HG03045 (cell line): ENCODE measurements at regions not wholly inside any gene's neighbourhood (a gene's known extent, or its start where the extent isn't known, plus 50 kb on each side); places are given as distances from the start of the nearest gene placed in this dataset.

Experiments
- ATAC-seq: cut with Tn5 transposase; IDR thresholded peaks from one replicate; pipeline ENCODE4 v1.9.1; 2021; ENCODE audit warnings: mild to moderate bottlenecking, moderate library complexity; ENCODE audit not compliant: unreplicated experiment

DNA sequence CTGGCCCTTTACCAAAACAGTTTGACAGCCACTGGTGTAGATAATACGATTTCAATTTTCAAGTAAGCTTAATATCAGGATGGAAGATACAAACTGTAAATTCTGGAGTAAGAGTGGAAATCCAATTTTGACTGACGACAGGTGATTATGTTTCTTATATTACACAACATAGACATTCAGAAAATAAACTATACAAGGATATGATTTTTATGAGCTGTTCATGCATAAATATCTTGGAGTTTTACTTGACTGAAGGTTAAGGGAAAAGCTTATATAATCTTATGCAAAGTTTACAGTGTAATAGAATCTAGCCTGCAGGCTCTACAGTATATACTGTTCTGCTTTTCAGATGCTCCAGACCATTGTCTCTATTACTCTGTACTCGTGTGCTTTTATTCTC is 1672.3 kb downstream of the ARAP2 start:
- ATAC-seq, result no peak

DNA sequence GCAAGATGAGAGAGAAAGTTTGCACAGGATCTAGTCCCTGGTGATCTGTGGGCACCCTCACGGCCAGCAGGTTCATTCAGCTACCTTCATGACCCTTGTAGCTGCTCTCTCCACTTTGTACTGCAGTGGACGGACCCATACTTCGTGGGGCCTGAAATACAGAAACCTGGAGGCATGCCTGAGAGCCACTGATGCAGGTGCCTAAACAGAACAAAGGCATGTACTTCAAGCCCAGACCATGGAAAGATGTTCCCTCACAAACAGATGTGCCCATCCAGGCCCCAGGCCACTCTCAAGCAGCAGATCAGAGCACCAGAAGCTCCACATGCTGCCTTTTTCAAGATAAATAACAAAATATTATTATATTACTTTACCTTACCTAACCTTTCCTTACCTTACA is 1629.0 kb downstream of the ARAP2 start:
- ATAC-seq, result no peak

DNA sequence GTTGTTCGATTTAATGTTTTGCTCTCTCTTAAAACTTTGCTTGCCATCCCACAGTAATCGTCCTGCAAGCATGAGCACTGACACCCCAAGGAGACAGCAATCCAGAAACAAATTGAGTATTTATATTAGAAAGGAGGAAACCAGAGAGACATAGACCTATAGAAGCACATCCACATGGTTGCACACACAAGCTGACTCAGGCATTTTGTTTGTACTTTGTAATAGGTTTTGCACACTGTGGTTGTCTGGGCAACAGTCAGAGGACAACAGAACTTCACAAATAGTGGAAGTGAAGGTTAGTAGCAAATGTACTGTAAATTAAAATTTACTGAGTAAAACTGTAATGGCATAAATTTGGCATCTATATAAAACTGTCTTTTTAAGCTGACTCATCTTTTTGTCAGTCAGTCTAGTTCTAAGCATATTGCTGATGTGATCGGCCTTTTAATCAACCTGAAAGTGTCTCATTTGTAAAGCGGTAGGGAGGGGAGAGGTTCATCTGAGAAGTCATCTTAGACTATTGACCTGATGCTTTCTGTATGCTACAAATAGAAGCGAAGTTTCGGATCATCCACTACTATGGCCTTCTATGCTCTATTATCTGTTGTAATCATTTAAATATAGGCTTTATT is 1624.7 kb downstream of the ARAP2 start:
- ATAC-seq, result no peak

DNA sequence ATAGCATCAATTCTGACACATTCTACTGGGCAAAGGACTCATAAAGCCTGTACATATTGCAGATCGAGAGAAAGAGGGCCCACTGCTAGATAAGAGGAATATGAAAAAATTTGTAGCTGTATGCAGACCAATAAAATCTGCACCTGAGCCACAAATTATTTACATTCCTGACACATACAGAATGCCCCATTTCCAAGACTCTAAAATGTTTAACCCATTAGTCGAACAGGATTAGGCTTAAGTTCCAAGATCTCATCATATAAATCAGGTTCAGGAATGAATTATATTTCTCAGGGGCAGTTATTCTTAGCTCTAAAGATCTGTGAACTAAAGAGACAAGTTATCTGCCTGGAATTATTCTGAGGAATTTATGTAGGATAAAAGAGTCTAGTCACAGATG is 1615.8 kb downstream of the ARAP2 start:
- ATAC-seq, result no peak

DNA sequence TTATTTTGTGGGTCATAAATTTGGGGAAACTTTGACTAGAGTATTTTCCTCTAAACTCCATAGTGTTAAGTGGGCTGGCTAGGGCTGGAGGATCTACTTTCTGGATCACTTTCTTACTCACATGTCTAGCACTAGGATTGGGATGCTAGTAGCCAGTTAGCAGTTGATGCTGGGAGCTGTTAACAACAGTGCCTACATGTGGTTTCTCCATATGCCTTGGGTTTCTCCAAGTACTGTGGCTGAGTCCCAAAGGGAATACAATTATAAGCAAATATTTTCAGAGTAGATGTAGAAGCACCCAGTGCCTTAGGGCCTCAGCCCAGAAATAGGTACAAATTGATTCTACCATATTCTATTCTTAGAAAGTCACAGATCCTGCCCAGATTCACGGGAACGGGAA is 1614.9 kb downstream of the ARAP2 start:
- no peak for ATAC-seq

DNA sequence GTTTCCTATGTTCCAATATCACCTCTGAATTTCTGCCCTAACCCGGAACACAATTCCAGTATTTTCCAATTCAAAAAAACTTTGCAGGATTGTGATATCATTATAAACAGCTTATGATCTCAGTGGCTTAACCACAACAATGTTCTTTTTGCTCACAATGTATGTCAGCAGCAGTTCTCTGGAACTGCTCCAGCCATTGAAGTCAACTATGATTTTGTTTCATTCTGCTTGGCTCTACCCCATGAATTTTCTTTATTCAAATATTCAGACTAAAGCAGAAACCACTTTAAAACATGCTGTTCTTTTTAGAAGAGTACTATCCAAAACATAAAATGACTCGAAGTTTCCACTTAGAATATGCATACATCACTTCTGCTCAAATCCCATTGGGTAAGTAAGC is 1611.1 kb downstream of the ARAP2 start:
- no peak for ATAC-seq

DNA sequence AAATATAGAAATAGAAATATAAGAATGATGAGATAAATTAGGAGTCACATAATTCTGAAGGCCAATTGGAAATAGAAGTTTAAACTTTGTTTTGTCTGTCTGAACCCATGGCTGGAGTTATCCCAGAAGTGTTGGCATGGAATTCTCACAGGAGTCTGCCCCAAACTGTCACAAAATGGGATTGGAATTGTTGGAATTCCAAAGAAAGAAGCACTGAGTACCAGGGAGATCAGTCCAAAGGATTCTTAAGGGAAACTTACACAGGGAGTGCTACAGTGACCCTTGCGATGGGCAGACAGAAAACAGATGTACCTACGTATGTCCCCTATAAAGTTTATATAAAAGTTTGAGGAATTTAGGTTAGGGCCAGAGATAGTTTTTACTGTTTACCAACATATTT is 1607.7 kb downstream of the ARAP2 start:
- no peak for ATAC-seq

DNA sequence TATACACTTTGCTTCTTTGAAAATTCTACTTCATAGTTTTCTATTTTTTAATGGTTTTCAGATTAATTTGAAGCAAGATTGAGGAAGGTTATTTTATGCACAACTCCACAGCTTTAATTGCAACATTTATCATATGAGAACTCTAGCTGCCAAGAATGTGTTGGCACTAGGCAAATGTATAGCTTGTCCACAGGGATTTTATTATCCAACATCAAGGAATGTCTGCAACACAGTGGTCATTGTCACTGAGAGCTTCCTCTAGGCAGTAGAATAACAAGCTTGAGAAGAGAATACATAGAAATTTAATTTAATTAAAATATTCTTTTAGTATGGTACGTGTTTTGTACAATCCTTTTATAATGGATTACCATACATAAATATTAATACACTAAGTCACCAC is 1600.8 kb downstream of the ARAP2 start:
- no peak for ATAC-seq

DNA sequence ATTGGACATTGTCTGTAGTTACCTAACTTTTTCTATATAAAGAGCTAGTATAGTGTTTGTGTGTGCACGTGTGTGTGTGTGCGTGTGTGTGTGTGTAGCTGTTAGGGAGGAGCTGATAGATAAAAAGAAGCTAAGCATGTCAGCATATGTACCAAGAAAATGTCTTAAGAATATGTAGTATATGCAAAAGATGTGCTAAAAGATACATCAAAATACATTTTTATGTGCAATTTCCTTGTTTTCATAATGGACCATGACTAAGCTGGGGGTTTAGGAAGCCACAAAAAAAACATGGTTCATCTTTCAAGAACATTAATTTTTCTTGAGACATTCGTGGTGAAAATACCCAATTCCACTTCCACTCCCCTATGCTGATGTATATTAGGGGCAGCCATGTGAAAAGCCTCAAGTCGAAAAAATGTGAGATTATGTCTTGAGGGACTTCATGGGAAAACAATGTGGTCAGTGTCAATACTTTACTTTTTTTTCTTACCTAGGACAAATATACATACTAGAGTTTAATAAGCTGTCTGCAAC is 1599.7 kb downstream of the ARAP2 start:
- no peak for ATAC-seq

DNA sequence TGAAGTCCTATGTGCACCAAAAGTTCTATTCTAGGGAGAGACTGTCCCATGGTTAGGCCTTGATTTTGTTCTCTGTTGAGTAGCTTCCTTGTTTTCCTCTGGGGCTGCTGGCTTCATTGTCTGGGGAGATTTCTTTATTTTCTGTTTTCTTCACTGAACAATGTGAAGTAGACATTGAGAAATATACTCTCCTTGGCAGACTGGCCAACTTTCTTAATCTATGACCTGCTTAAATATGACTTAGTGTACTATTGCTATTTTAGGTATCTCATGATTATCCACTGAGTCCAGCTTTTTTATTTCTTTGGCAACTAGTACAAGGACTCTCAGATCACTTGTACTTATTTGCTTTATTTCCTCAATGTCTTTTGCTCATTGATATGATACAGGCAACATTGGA is 1594.6 kb downstream of the ARAP2 start:
- ATAC-seq, result no peak

DNA sequence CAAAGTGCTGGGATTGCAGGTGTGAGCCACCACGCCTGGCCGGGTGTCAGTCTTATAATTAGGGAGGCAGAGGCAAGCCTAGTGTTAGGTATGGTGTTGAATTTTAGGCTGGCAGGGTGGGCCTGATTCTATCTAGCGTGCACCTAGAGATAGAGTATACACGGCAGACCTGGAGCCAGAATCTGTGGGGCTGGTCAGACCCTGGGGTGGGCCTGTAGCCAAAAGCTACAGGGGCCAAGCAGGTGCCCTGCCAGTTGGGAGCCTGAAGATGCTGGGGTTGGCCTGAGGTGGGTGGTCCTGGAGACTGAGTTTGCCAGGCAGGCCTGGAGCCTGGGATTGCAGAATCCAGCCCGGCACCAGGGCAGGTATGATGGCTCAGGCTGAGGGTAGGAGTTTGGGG is 1580.3 kb downstream of the ARAP2 start:
- ATAC-seq, result no peak

DNA sequence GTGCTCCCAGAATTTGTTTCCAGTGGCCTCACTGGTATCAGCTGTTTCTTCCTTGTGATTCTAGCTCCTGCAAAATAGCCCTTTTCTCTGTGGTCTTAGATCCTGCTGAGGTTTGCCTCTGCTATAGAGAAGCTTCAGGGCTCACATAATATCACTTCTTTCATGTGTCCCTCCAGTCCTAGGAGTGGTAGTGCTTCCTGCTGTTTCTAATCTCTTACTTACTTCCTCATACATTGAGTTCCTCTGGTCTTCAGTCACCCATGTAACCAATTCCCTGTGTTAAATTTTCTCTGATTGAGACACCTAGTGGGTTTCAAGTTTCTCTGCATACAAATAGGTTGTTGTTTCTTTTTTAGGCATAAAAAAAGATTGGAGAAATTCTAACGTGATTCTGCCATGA is 1567.9 kb downstream of the ARAP2 start:
- no peak for ATAC-seq

DNA sequence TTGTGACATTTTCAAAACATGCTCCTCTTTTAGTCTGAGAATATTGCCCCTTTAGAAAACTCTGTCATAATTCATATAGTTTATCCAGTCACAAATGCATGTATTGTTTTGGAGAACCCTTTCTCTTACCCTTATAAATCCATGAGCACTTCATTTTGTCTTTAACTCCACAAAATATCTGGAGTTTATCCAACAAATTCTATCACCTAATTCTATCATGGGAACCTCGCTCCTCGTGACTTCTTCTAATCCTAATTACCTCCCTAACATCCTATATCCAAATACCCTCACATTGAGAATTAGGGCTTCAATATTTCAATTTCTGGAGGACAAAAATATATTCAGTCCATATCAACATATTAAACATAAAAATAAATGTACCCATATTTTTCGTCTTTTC is 1565.9 kb downstream of the ARAP2 start:
- ATAC-seq, result no peak

DNA sequence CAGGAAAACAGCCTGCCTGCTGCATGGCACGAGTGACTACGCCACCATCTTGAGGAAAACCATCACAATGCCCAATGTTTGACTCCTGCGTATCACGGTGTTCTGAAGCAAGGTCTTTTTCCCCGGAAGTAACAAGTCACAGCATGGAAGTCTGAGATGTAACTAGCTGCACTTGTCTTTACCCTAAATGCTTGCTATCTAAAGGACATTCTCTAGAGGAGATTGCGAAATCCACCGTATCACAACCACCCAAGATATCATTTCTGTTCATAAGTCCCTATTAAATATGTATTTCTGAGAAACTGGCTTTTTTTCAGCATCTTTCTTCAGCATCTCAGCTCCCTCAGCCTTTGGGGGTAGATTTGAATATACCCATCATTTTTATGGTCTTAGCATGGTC is 1565.1 kb downstream of the ARAP2 start:
- no peak for ATAC-seq

DNA sequence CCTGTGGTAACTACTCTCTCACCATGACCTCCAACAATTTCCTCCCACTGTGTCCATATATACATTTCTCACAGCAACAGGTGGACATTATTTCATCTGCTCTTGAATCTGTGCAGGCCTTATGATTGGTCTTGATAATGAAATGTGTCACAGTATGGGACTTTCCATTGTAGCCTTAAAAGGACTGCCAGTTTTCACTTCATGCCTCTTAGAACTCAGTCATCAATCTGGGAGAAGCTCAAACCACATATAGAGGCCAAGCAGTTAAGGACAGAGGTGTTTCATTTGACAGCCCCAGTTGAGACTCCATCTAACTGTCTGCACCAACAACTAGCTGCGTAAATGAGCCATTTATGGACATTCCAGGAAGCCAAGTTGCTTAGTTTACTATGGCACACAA is 1534.8 kb downstream of the ARAP2 start:
- no peak for ATAC-seq

DNA sequence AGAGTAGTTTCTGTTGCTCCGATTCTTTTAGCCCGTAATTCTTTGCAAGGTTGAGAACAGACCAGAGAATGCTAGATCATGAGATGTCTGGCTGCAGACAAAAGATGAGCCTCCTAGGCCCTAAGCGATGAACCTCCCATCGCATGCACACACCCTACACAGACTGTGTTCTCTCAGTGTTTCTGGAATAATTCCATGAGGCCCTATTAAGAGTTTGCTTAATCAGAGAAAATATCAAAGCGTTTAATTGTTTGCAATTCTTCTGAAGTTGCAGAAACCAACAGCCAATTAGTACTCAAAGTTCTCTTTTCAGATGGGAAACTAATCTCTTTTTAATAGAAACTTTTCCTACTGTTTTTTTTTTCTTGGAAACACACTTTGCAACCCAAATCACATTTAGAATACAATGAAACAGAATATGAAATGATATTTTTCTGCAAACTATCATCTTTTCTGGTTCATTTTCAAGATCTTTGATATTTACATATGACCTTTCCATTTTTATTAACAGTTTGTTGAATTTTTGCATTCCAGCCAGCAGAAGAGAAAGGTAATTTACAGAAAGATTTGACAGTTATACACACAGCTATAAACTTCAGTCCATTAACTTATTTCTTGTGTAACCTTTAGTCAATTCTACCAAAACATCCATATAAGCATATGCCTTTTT is 1525.6 kb downstream of the ARAP2 start:
- no peak for ATAC-seq

DNA sequence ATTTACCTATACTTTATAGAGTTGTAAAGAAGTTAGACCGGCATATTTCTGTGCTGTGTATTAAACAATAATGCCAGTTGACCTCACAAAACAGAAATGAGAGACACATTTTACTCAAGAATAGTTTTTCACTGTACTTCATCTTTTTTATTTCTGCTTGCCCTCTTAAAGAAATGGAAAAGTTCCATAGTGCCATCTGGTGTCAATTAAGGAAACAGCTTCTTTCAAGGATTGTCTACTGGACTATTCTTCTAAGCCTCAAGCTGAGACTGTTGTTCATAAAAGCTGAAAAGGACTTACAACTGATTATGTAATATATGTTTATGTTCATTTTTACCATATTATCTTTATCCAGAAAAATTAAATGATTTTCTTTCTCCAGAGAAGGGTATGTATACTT is 1523.7 kb downstream of the ARAP2 start:
- ATAC-seq, result no peak

DNA sequence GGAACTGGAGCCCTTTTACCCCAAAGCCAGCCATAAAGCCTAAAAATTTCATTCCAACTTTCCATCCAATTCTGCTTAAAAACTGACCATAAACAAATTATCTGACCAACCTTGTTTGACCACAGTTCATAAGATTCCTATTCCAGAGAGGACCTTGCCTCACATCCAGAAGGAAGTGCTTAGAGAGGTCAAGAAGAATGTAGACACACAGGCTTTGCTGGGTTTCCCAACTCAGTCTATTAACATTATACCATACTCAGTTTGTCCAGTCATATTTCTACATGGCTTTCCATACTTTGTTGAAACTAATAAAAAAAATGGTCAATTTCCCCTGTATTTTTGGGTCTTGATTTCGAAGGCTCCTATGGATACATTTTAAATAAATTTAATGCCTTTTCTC is 1522.5 kb downstream of the ARAP2 start:
- no peak for ATAC-seq

DNA sequence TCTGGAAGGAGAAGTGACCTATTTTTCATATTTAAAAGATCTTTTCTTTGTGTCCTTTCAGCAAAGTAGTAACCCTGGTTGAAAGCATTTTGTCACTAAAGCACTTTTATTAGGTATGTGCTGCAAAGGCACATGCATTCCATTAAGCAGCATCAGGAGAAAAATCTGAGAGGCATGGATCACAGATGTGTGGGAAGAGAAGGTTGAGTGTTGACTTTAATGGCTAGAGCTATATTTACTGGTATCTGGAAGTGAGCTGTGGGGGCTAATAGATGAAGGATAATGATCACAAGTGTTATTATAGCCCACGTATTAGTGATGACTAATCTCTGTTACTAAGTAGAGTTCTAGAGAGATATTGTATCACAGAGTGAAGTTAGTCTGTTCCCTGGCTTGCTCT is 1520.7 kb downstream of the ARAP2 start:
- ATAC-seq, result no peak

DNA sequence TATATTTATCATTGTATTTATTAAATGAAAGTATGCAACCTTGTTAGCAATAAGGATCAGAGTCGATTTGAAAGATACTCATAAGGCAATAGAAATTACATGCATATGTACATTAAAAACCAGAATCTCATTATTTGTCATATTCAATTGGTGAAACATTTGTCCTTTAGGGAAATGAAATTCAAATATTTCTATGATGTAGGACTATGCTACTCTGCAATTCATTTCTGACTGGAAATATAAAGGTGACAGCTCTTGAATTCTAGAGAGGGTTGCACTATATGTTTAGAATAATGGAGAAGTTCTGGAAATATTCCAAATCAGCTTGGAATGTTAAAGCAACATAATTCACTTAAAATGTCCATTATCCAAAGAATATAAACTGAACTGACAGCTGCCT is 1519.8 kb downstream of the ARAP2 start:
- no peak for ATAC-seq

DNA sequence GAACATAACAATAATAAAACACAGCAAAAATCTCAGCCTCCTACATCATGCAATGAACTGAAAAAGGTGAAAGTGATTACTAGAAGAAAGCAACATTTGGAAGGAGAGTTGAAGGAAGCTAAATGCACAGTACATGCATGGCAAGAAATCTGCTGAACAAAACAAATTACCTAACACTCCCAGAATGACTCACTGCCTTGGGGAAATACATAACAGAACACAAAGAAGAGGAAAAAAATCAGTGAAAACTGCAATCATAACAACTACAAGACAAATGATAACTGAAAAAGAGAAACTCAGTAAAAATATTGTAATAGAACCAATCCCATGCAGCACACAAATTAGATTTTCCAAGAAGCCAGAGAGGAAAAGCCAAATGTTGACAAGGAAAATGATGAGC is 1513.2 kb downstream of the ARAP2 start:
- no peak for ATAC-seq

DNA sequence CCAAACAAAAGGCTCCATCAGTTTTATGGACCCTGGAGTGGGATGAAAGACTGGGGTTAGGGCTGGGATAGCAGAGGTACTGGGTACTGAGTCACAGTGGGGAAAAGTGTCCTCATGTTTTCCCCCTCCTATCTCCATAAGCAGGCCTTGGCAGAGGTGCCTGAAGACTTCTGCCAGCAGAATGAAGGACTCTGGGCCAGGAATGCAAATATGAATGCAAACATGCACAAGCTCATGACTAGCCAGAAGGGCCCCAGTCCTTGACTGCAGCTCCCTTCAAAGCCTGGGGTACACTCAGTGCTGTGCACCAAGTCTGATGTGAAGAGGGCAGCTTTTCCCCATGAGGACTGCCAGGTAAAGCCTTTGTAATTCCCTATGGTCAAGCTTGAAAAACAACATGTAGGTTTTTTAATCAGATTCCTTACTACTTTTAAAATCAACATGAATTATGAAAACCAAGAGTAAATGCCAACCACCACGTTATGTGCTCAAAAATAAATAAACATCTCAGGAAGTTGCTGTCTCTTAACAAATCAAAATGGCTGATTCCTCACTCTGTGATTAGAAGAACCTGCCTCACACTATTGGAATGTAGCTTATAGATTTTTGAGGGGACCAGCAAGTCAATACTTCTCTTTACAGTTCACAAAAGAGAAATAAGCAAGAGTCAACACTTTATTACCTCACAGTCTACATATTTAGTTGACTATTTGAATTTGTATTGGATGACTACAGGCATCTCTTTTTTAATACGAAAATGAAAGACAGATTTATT is 1512.0 kb downstream of the ARAP2 start:
- no peak for ATAC-seq
